ENCODE measurements at regions not wholly inside any gene's neighbourhood (a gene's known extent, or its start where the extent isn't known, plus 50 kb on each side); places are given as distances from the start of the nearest gene placed in this dataset.

DNA sequence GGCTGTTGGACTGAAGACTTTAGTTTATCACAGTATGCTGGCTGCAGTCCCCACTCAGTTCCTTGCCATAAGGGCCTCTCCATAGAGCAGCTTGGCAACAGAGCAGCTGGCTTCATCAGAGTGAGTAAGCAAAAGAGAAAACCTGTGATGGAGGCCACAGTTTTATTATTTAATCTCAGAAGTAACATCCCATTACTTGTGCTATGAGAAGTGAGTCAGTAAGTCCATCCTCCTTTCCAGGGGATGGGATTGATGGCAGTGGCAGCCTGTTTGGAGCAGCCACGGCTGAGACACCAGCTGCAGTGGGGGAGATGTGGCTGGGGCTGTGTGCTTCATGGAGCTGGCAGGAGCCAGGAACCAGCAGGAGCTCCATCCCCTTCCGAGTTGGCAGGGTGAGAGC lies 138.5 kb upstream of the SRRM4 start:
- TF ChIP-seq, protein P1, sequence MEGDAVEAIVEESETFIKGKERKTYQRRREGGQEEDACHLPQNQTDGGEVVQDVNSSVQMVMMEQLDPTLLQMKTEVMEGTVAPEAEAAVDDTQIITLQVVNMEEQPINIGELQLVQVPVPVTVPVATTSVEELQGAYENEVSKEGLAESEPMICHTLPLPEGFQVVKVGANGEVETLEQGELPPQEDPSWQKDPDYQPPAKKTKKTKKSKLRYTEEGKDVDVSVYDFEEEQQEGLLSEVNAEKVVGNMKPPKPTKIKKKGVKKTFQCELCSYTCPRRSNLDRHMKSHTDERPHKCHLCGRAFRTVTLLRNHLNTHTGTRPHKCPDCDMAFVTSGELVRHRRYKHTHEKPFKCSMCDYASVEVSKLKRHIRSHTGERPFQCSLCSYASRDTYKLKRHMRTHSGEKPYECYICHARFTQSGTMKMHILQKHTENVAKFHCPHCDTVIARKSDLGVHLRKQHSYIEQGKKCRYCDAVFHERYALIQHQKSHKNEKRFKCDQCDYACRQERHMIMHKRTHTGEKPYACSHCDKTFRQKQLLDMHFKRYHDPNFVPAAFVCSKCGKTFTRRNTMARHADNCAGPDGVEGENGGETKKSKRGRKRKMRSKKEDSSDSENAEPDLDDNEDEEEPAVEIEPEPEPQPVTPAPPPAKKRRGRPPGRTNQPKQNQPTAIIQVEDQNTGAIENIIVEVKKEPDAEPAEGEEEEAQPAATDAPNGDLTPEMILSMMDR (IDR thresholded peaks at IDR 0.05 in 8 of 11, conservative IDR thresholded peaks at IDR 0.05 in 3 of 11) = no peak
- no peak for TF ChIP-seq POLR2A (IDR thresholded peaks at IDR 0.05)

All from spleen (tissue), 7 donors.